ENCODE measurements at regions not wholly inside any gene's neighbourhood (a gene's known extent, or its start where the extent isn't known, plus 50 kb on each side); places are given as distances from the start of the nearest gene placed in this dataset.

- peak; percentile 24 for FAIRE-seq
- CTCF ChIA-PET (ENCODE audit: partially characterized antibody): interaction anchor here (1.0 to 2.8 kb wide), 3 partner anchors 16 to 212 kb away, joined by 3 to 7 read pairs (median 3); no protein-coding TSS in a partner anchor
- H2AFZ ChIP-seq (ENCODE audit: low read length): no peak overlapping the region
These were observed 105.7 kb upstream of the LIMCH1 start for GRCh38 chr4:41432219-41432618.

More at GRCh38 chr4:41432219-41432618, 105.7 kb upstream of the LIMCH1 start:
- Histone ChIP-seq H3K36me3 (ENCODE audit: control insufficient read depth in 2 of 4, insufficient read depth in 4 of 4, low read length in 3 of 4) (no peaks in the 10 kb centered on the region), H3K9ac (replicated peaks in 1 of 4; ENCODE audit: extremely low read depth in 1 of 4, low read depth in 3 of 4, low read length in 3 of 4) (no peak overlapping the region), H3K23me2 (ENCODE audit: low read depth, low read length) (no peaks in the 10 kb centered on the region; the same call in 1 of the 2 replicates), H2BK12ac (ENCODE audit: low read depth, low read length) (peak overlapping the region; percentile 3; the same call in 1 of the 2 replicates), H3K4ac (replicated peaks; ENCODE audit: insufficient read length, low read depth, low read length) (no peak overlapping the region), H3K9me3 (ENCODE audit: insufficient read depth in 2 of 2, low read depth in 1 of 2, low read length in 1 of 2) (no peaks in the 10 kb centered on the region), H3K4me2 (ENCODE audit: insufficient read depth in 1 of 2, low read depth in 2 of 2, low read length in 2 of 2) (peak overlapping the region in 1 of 2 experiments; percentile 49; a peak in 2 of 4 replicates), H2BK15ac (ENCODE audit: low read length) (no peak overlapping the region), H2BK120ac (replicated peaks; ENCODE audit: low read depth, low read length) (peak overlapping the region; percentile 27), H2BK20ac (ENCODE audit: low read length) (peak overlapping the region; percentile 53; the same call in 1 of the 2 replicates), H4K91ac (replicated peaks; ENCODE audit: insufficient read length, low read length) (no peak overlapping the region), H3K14ac (ENCODE audit: insufficient read length) (no peak overlapping the region), H3K27ac (ENCODE audit: low read depth, low read length) (no peak overlapping the region), H4K20me1 (replicated peaks in 1 of 2; ENCODE audit: control insufficient read depth in 1 of 2, insufficient read depth in 2 of 2, low read length in 2 of 2) (no peaks in the 10 kb centered on the region), H4K5ac (ENCODE audit: insufficient read length, low read depth, low read length) (no peak overlapping the region), H2BK5ac (ENCODE audit: low read depth, low read length) (no peak overlapping the region), H3K18ac (ENCODE audit: extremely low read depth, low read length) (peak overlapping the region; percentile 71; the same call in 1 of the 2 replicates), H3K27me3 (replicated peaks in 1 of 4; ENCODE audit: control insufficient read depth in 3 of 4, extremely low read depth in 1 of 4, insufficient read depth in 3 of 4, low read length in 3 of 4) (no peaks in the 10 kb centered on the region), H3K56ac (replicated peaks; ENCODE audit: insufficient read length, low read depth, low read length) (no peak overlapping the region), H2AK5ac (ENCODE audit: low read depth, low read length) (no peak overlapping the region), H4K8ac (ENCODE audit: extremely low read depth, insufficient read depth, low read length) (no peak overlapping the region), H3K79me1 (ENCODE audit: low read depth, low read length) (no peaks in the 10 kb centered on the region), H3K4me1 (replicated peaks in 1 of 4; ENCODE audit: control insufficient read depth in 3 of 4, insufficient read depth in 4 of 4, low read length in 3 of 4) (peaks cover 2 to 28% (median 11%) of the 10 kb centered on the region in 4 experiments), H3K4me3 (ENCODE audit: extremely low read depth in 1 of 4, insufficient read depth in 2 of 4, low read depth in 3 of 4, low read length in 4 of 4) (no peak overlapping the region), H3K79me2 (ENCODE audit: control insufficient read depth in 1 of 2, insufficient read depth in 2 of 2, low read length in 2 of 2) (no peaks in the 10 kb centered on the region), H3K23ac (ENCODE audit: insufficient read length) (no peak overlapping the region)
- DNase-seq (ENCODE audit: low read depth in 1 of 2, low spot score in 2 of 2): no peak
- TF ChIP-seq CBX5 (IDR thresholded peaks at IDR 0.05; ENCODE audit: low read depth, low read length) (no peak), TCF12 (IDR thresholded peaks at IDR 0.05; ENCODE audit: low read depth, low read length) (peak; percentile 82; the same call in 1 of the 2 replicates)
- POLR2A ChIA-PET (ENCODE audit: partially characterized antibody): interaction anchor here (0.7 to 1.2 kb wide), 3 partner anchors 14 to 69 kb away, joined by 3 read pairs; no protein-coding TSS in a partner anchor
- WGBS, 2 experiments (ENCODE audit: extremely low coverage in 1 of 2, insufficient coverage in 1 of 2, insufficient read length in 1 of 2, insufficient replicate concordance in 2 of 2, low coverage in 1 of 2, low lambda C conversion rate in 2 of 2, missing lambda C conversion rate in 1 of 2): 46% methylated on average over 2 of the region's 2 CpGs; no CpG with 5 or more reads in 1 of the 2 experiments
